ENCODE measurements at regions not wholly inside any gene's neighbourhood (a gene's known extent, or its start where the extent isn't known, plus 50 kb on each side); places are given as distances from the start of the nearest gene placed in this dataset.

- no peak for TF ChIP-seq POLR2AphosphoS5 (IDR thresholded peaks at IDR 0.05)
- TF ChIP-seq, protein P1, sequence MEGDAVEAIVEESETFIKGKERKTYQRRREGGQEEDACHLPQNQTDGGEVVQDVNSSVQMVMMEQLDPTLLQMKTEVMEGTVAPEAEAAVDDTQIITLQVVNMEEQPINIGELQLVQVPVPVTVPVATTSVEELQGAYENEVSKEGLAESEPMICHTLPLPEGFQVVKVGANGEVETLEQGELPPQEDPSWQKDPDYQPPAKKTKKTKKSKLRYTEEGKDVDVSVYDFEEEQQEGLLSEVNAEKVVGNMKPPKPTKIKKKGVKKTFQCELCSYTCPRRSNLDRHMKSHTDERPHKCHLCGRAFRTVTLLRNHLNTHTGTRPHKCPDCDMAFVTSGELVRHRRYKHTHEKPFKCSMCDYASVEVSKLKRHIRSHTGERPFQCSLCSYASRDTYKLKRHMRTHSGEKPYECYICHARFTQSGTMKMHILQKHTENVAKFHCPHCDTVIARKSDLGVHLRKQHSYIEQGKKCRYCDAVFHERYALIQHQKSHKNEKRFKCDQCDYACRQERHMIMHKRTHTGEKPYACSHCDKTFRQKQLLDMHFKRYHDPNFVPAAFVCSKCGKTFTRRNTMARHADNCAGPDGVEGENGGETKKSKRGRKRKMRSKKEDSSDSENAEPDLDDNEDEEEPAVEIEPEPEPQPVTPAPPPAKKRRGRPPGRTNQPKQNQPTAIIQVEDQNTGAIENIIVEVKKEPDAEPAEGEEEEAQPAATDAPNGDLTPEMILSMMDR (IDR thresholded peaks at IDR 0.05) = no peak
These were observed 741.6 kb upstream of the HS3ST1 start for GRCh38 chr4:12170308-12170707.

Measured in sigmoid colon (tissue), 4 donors.